ENCODE measurements at regions not wholly inside any gene's neighbourhood (a gene's known extent, or its start where the extent isn't known, plus 50 kb on each side); places are given as distances from the start of the nearest gene placed in this dataset.

DNA sequence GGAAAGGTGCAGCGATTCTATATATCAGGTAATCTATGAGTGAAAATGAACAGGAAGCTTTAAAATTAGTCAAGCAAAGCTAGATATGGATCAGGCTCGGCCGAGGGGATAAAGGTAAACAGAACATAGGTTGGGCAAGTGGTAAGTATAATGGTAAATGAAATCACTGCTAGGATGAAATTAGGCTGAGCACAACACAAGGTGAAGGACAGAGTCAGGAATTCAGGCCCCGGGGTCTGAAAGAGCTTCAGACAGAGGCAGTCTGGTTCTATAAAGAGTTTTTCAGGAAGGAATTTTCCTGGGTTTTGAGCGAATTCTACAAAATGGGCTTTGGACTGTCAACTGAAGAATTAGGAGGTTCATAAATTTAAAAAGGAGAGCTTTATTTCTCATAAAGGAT is 513.2 kb upstream of the CDH2 start:
- H3K9ac ChIP-seq (ENCODE audit: control insufficient read depth, extremely low read depth, insufficient read depth, low read length): no peak overlapping the region
- no peaks in the 10 kb centered on the region for H3K9me1 ChIP-seq (ENCODE audit: control insufficient read depth, extremely low read depth, insufficient read depth, low read length)
- H4K20me1 ChIP-seq (ENCODE audit: control insufficient read depth, extremely low read depth, insufficient read depth, low read length): no peaks in the 10 kb centered on the region
- dilution Hi-C loops (cut with MboI; ENCODE audit: extremely low pct_ligation_motif_present, low sequenced_read_pairs): no loop called here
- H3K27ac ChIP-seq (ENCODE audit: control insufficient read depth, insufficient read depth, low read length): no peak overlapping the region
- no peak for DNase-seq (ENCODE audit: low read depth, low spot score)
- H3K4me2 ChIP-seq (ENCODE audit: control insufficient read depth, extremely low read depth, insufficient read depth, low read depth, low read length): no peak overlapping the region
- no peak overlapping the region for H3K4me3 ChIP-seq (ENCODE audit: control insufficient read depth in 2 of 3, extremely low read depth in 1 of 3, insufficient read depth in 2 of 3, low read depth in 1 of 3, low read length in 3 of 3)
- no peaks in the 10 kb centered on the region for H3K79me2 ChIP-seq (ENCODE audit: control insufficient read depth, insufficient read depth, low read length)
- no peaks in the 10 kb centered on the region for H3K9me3 ChIP-seq (ENCODE audit: control insufficient read depth, low read depth, low read length)
- no peak for FAIRE-seq
- no peaks in the 10 kb centered on the region for H3K27me3 ChIP-seq (ENCODE audit: control insufficient read depth, extremely low read depth, insufficient read depth, low read length)
- H3K36me3 ChIP-seq (ENCODE audit: control insufficient read depth in 2 of 2, extremely low read depth in 1 of 2, insufficient read depth in 2 of 2, low read length in 2 of 2): no peaks in the 10 kb centered on the region
- H2AFZ ChIP-seq (ENCODE audit: control insufficient read depth, low read length): peak overlapping the region; percentile 42
- peaks cover 30% of the 10 kb centered on the region for H3K4me1 ChIP-seq (ENCODE audit: control insufficient read depth, extremely low read depth, insufficient read depth, low read length)
- TF ChIP-seq EZH2 (IDR thresholded peaks at IDR 0.05; ENCODE audit: low read length): no peak

- Histone ChIP-seq H4K20me1 (ENCODE audit: control insufficient read depth, extremely low read depth, insufficient read depth, low read length) (no peaks in the 10 kb centered on the region), H3K9me1 (ENCODE audit: control insufficient read depth, extremely low read depth, insufficient read depth, low read length) (no peaks in the 10 kb centered on the region), H3K36me3 (ENCODE audit: control insufficient read depth in 2 of 2, extremely low read depth in 1 of 2, insufficient read depth in 2 of 2, low read length in 2 of 2) (no peaks in the 10 kb centered on the region), H3K79me2 (ENCODE audit: control insufficient read depth, insufficient read depth, low read length) (no peaks in the 10 kb centered on the region), H3K4me2 (ENCODE audit: control insufficient read depth, extremely low read depth, insufficient read depth, low read depth, low read length) (no peak overlapping the region), H2AFZ (ENCODE audit: control insufficient read depth, low read length) (no peak overlapping the region), H3K9ac (ENCODE audit: control insufficient read depth, extremely low read depth, insufficient read depth, low read length) (no peak overlapping the region), H3K27ac (ENCODE audit: control insufficient read depth, insufficient read depth, low read length) (no peak overlapping the region), H3K4me1 (ENCODE audit: control insufficient read depth, extremely low read depth, insufficient read depth, low read length) (peaks cover 30% of the 10 kb centered on the region), H3K4me3 (ENCODE audit: control insufficient read depth in 2 of 3, extremely low read depth in 1 of 3, insufficient read depth in 2 of 3, low read depth in 1 of 3, low read length in 3 of 3) (no peak overlapping the region), H3K27me3 (ENCODE audit: control insufficient read depth, extremely low read depth, insufficient read depth, low read length) (no peaks in the 10 kb centered on the region), H3K9me3 (ENCODE audit: control insufficient read depth, low read depth, low read length) (no peaks in the 10 kb centered on the region)
- FAIRE-seq (no peak), DNase-seq (ENCODE audit: low read depth, low spot score) (no peak)
- dilution Hi-C loops (cut with MboI; ENCODE audit: extremely low pct_ligation_motif_present, low sequenced_read_pairs): no loop called here
- TF ChIP-seq EZH2 (IDR thresholded peaks at IDR 0.05; ENCODE audit: low read length): no peak
- TF ChIP-seq, protein P1, sequence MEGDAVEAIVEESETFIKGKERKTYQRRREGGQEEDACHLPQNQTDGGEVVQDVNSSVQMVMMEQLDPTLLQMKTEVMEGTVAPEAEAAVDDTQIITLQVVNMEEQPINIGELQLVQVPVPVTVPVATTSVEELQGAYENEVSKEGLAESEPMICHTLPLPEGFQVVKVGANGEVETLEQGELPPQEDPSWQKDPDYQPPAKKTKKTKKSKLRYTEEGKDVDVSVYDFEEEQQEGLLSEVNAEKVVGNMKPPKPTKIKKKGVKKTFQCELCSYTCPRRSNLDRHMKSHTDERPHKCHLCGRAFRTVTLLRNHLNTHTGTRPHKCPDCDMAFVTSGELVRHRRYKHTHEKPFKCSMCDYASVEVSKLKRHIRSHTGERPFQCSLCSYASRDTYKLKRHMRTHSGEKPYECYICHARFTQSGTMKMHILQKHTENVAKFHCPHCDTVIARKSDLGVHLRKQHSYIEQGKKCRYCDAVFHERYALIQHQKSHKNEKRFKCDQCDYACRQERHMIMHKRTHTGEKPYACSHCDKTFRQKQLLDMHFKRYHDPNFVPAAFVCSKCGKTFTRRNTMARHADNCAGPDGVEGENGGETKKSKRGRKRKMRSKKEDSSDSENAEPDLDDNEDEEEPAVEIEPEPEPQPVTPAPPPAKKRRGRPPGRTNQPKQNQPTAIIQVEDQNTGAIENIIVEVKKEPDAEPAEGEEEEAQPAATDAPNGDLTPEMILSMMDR (optimal IDR thresholded peaks at IDR 0.05 in 1 of 3, IDR thresholded peaks at IDR 0.05 in 1 of 3, conservative IDR thresholded peaks at IDR 0.05 in 1 of 3; ENCODE audit: extremely low read depth in 1 of 3, insufficient read depth in 2 of 3, low read length in 3 of 3): no peak
Observed at GRCh38 chr18:28689588-28689987, 512.7 kb upstream of the CDH2 start.

DNA sequence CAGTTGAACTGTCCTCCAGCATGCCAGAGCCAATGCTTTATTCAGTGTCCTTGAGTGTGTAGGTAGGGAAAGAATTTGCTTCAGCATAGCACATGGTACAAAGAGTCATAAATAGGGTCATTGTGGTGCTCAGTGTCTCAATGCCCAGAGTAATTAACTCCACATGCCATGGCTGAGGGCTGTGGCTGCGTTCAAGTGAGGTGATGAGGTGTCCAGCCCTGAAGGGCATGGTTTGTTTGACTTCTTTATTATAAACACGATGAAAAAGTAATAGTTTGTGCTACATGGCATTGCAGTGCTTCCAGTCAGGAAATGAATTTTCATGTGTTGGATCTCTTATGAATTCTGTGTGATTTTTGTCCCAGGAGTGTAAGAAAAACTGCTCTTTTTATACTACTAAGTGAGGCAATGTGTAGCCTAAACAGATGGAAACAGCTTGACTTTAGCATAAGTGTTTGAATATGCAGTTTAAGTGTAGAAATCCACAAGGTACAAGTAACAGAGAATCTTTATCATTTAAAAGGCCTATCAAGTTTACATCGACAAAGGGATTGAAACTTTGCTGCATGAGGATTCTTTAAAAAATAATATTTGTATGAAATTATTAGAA is 507.9 kb upstream of the CDH2 start:
- H3K36me3 ChIP-seq (ENCODE audit: control insufficient read depth in 2 of 2, extremely low read depth in 1 of 2, insufficient read depth in 2 of 2, low read length in 2 of 2): no peaks in the 10 kb centered on the region
- no peak overlapping the region for H3K4me2 ChIP-seq (ENCODE audit: control insufficient read depth, extremely low read depth, insufficient read depth, low read depth, low read length)
- no peaks in the 10 kb centered on the region for H3K9me1 ChIP-seq (ENCODE audit: control insufficient read depth, extremely low read depth, insufficient read depth, low read length)
- TF ChIP-seq, protein P1 (optimal IDR thresholded peaks at IDR 0.05 in 1 of 3, IDR thresholded peaks at IDR 0.05 in 1 of 3, conservative IDR thresholded peaks at IDR 0.05 in 1 of 3; ENCODE audit: extremely low read depth in 1 of 3, insufficient read depth in 2 of 3, low read length in 3 of 3): no peak
- no peak for TF ChIP-seq EZH2 (IDR thresholded peaks at IDR 0.05; ENCODE audit: low read length)
- no peaks in the 10 kb centered on the region for H3K79me2 ChIP-seq (ENCODE audit: control insufficient read depth, insufficient read depth, low read length)
- no peak overlapping the region for H3K9ac ChIP-seq (ENCODE audit: control insufficient read depth, extremely low read depth, insufficient read depth, low read length)
- DNase-seq (ENCODE audit: low read depth, low spot score) (no peak), FAIRE-seq (no peak)
- H3K27ac ChIP-seq (ENCODE audit: control insufficient read depth, insufficient read depth, low read length): no peak overlapping the region
- H3K4me3 ChIP-seq (ENCODE audit: control insufficient read depth in 2 of 3, extremely low read depth in 1 of 3, insufficient read depth in 2 of 3, low read depth in 1 of 3, low read length in 3 of 3): no peak overlapping the region
- peak overlapping the region; percentile 58 for H2AFZ ChIP-seq (ENCODE audit: control insufficient read depth, low read length)
- H4K20me1 ChIP-seq (ENCODE audit: control insufficient read depth, extremely low read depth, insufficient read depth, low read length): no peaks in the 10 kb centered on the region
- no peaks in the 10 kb centered on the region for H3K9me3 ChIP-seq (ENCODE audit: control insufficient read depth, low read depth, low read length)
- peaks cover 19% of the 10 kb centered on the region for H3K4me1 ChIP-seq (ENCODE audit: control insufficient read depth, extremely low read depth, insufficient read depth, low read length)
- no peaks in the 10 kb centered on the region for H3K27me3 ChIP-seq (ENCODE audit: control insufficient read depth, extremely low read depth, insufficient read depth, low read length)
- dilution Hi-C loops (cut with MboI; ENCODE audit: extremely low pct_ligation_motif_present, low sequenced_read_pairs): no loop called here

All from keratinocyte (primary cell).